Effector memory CD8-positive, alpha-beta T cell (primary cell): ENCODE measurements at regions not wholly inside any gene's neighbourhood (a gene's known extent, or its start where the extent isn't known, plus 50 kb on each side); places are given as distances from the start of the nearest gene placed in this dataset.
A peak's percentile ranks its signal among the peaks of the same experiment; 100 is the strongest.

Source experiments
- ATAC-seq: fragments of 150-1000 bp; cut with Tn5 transposase; replicated peaks from 2 replicates; pipeline ENCODE4 v1.10.0; 2021; ENCODE audit warnings: mild to moderate bottlenecking, moderate library complexity
- DNase-seq, 3 experiments: peaks; one replicate each; pipeline ENCODE4 v3.0.0; 2021
- H3K27ac Mint-ChIP-seq, 2 donors: one replicate each; pipeline ENCODE4 v1.8.0; 2022; ENCODE audit warnings: mild to moderate bottlenecking in 2 of 2, mixed read lengths in 2 of 2, moderate library complexity in 2 of 2
- H3K27me3 Mint-ChIP-seq, 2 donors: one replicate each; pipeline ENCODE4 v1.8.0; 2022; ENCODE audit warnings: mixed read lengths in 2 of 2
- H3K36me3 Mint-ChIP-seq: one replicate; pipeline ENCODE4 v1.8.0; 2022; ENCODE audit warnings: mild to moderate bottlenecking, moderate library complexity, mixed read lengths; ENCODE audit not compliant: insufficient read depth
- H3K4me1 Mint-ChIP-seq, 2 donors: one replicate each; pipeline ENCODE4 v1.8.0; 2022; ENCODE audit warnings: low read depth in 2 of 2, mixed read lengths in 2 of 2
- H3K4me3 Mint-ChIP-seq, 2 donors: one replicate each; pipeline ENCODE4 v1.8.0; 2022; ENCODE audit warnings: mild to moderate bottlenecking in 2 of 2, mixed read lengths in 2 of 2, moderate library complexity in 2 of 2
- H3K9me3 Mint-ChIP-seq, 2 donors: one replicate each; pipeline ENCODE4 v1.8.0; 2022; ENCODE audit warnings: mixed read lengths in 2 of 2

- no peaks in the 10 kb centered on the region for H3K27me3 Mint-ChIP-seq
- ATAC-seq = no peak
- no peaks in the 10 kb centered on the region for H3K9me3 Mint-ChIP-seq
- DNase-seq = no peak
- H3K4me3 Mint-ChIP-seq = no peak overlapping the region
- no peaks in the 10 kb centered on the region for H3K36me3 Mint-ChIP-seq
- no peaks in the 10 kb centered on the region for H3K4me1 Mint-ChIP-seq
- no peak overlapping the region for H3K27ac Mint-ChIP-seq
These were observed 155.1 kb upstream of the RASGEF1B start for GRCh38 chr4:81626851-81627250.

GRCh38 chr4:81625422-81626417 is 154.0 kb upstream of the RASGEF1B start:
- ATAC-seq (no peak), DNase-seq (no peak)
- H3K36me3 Mint-ChIP-seq = no peaks in the 10 kb centered on the region
- no peaks in the 10 kb centered on the region for H3K9me3 Mint-ChIP-seq
- no peak overlapping the region for H3K27ac Mint-ChIP-seq
- H3K4me1 Mint-ChIP-seq = no peaks in the 10 kb centered on the region
- no peak overlapping the region for H3K4me3 Mint-ChIP-seq
- no peaks in the 10 kb centered on the region for H3K27me3 Mint-ChIP-seq

GRCh38 chr4:81623434-81623833 is 151.7 kb upstream of the RASGEF1B start:
- H3K27ac Mint-ChIP-seq = no peak overlapping the region
- H3K27me3 Mint-ChIP-seq = no peaks in the 10 kb centered on the region
- no peaks in the 10 kb centered on the region for H3K4me1 Mint-ChIP-seq
- DNase-seq = no peak
- H3K9me3 Mint-ChIP-seq = no peaks in the 10 kb centered on the region
- no peak overlapping the region for H3K4me3 Mint-ChIP-seq
- ATAC-seq = no peak
- H3K36me3 Mint-ChIP-seq = no peaks in the 10 kb centered on the region

GRCh38 chr4:81622474-81623184 is 150.9 kb upstream of the RASGEF1B start:
- Mint-ChIP-seq H3K4me3 (no peak overlapping the region), H3K4me1 (no peaks in the 10 kb centered on the region), H3K9me3 (no peaks in the 10 kb centered on the region), H3K27ac (no peak overlapping the region), H3K36me3 (no peaks in the 10 kb centered on the region), H3K27me3 (no peaks in the 10 kb centered on the region)
- DNase-seq (no peak), ATAC-seq (no peak)

GRCh38 chr4:81622028-81622427 is 150.3 kb upstream of the RASGEF1B start:
- no peak for ATAC-seq
- DNase-seq = no peak
- Mint-ChIP-seq H3K4me1 (no peaks in the 10 kb centered on the region), H3K27ac (no peak overlapping the region), H3K27me3 (no peaks in the 10 kb centered on the region), H3K4me3 (no peak overlapping the region), H3K36me3 (no peaks in the 10 kb centered on the region), H3K9me3 (no peaks in the 10 kb centered on the region)

- Mint-ChIP-seq H3K27me3 (no peaks in the 10 kb centered on the region), H3K4me3 (no peak overlapping the region), H3K27ac (no peak overlapping the region), H3K36me3 (no peaks in the 10 kb centered on the region), H3K4me1 (no peaks in the 10 kb centered on the region), H3K9me3 (no peaks in the 10 kb centered on the region)
- no peak for ATAC-seq
- DNase-seq = no peak
These were observed 149.8 kb upstream of the RASGEF1B start for GRCh38 chr4:81621490-81621889.

GRCh38 chr4:81620442-81620841 is 148.7 kb upstream of the RASGEF1B start:
- Mint-ChIP-seq H3K27ac (no peak overlapping the region), H3K4me3 (no peak overlapping the region), H3K4me1 (no peaks in the 10 kb centered on the region), H3K9me3 (no peaks in the 10 kb centered on the region), H3K36me3 (no peaks in the 10 kb centered on the region), H3K27me3 (no peaks in the 10 kb centered on the region)
- DNase-seq (no peak), ATAC-seq (no peak)

GRCh38 chr4:81617545-81617944 is 145.8 kb upstream of the RASGEF1B start:
- no peaks in the 10 kb centered on the region for H3K4me1 Mint-ChIP-seq
- ATAC-seq = no peak
- no peak for DNase-seq
- H3K4me3 Mint-ChIP-seq = no peak overlapping the region
- H3K27me3 Mint-ChIP-seq = no peaks in the 10 kb centered on the region
- no peaks in the 10 kb centered on the region for H3K36me3 Mint-ChIP-seq
- H3K27ac Mint-ChIP-seq = no peak overlapping the region
- no peaks in the 10 kb centered on the region for H3K9me3 Mint-ChIP-seq

GRCh38 chr4:81611221-81611620 is 139.5 kb upstream of the RASGEF1B start:
- Mint-ChIP-seq H3K4me1 (no peaks in the 10 kb centered on the region), H3K9me3 (no peaks in the 10 kb centered on the region), H3K36me3 (no peaks in the 10 kb centered on the region), H3K27me3 (peaks cover 0 to 4% of the 10 kb centered on the region in 2 donors), H3K27ac (no peak overlapping the region), H3K4me3 (no peak overlapping the region)
- DNase-seq (no peak), ATAC-seq (no peak)

- Mint-ChIP-seq H3K27ac (no peak overlapping the region), H3K4me1 (no peaks in the 10 kb centered on the region), H3K27me3 (peaks cover 0 to 4% of the 10 kb centered on the region in 2 donors), H3K9me3 (no peaks in the 10 kb centered on the region), H3K36me3 (no peaks in the 10 kb centered on the region), H3K4me3 (no peak overlapping the region)
- no peak for ATAC-seq
- DNase-seq = no peak
These were observed 138.1 kb upstream of the RASGEF1B start for GRCh38 chr4:81609844-81610243.

- no peaks in the 10 kb centered on the region for H3K4me1 Mint-ChIP-seq
- H3K36me3 Mint-ChIP-seq = peaks cover 3% of the 10 kb centered on the region
- H3K27ac Mint-ChIP-seq = no peak overlapping the region
- DNase-seq (no peak), ATAC-seq (no peak)
- H3K27me3 Mint-ChIP-seq = peaks cover 0 to 4% of the 10 kb centered on the region in 2 donors
- H3K9me3 Mint-ChIP-seq = no peaks in the 10 kb centered on the region
- H3K4me3 Mint-ChIP-seq = no peak overlapping the region
These were observed 136.2 kb upstream of the RASGEF1B start for GRCh38 chr4:81607950-81608349.

GRCh38 chr4:81606801-81607501 is 135.2 kb upstream of the RASGEF1B start:
- Mint-ChIP-seq H3K4me1 (no peaks in the 10 kb centered on the region), H3K27ac (peak overlapping the region in 1 of 2 donors; percentile 4), H3K36me3 (peaks cover 3% of the 10 kb centered on the region), H3K27me3 (peaks cover 0 to 4% of the 10 kb centered on the region in 2 donors), H3K9me3 (no peaks in the 10 kb centered on the region), H3K4me3 (no peak overlapping the region)
- DNase-seq (no peak), ATAC-seq (no peak)

- no peak for ATAC-seq
- Mint-ChIP-seq H3K27ac (no peak overlapping the region), H3K4me1 (no peaks in the 10 kb centered on the region), H3K4me3 (no peak overlapping the region), H3K27me3 (peaks cover 4% of the 10 kb centered on the region in 2 donors), H3K36me3 (peaks cover 3% of the 10 kb centered on the region), H3K9me3 (no peaks in the 10 kb centered on the region)
- DNase-seq = no peak
These were observed 134.5 kb upstream of the RASGEF1B start for GRCh38 chr4:81606166-81606565.
